Iris pigment epithelial cell (primary cell): ENCODE measurements at regions not wholly inside any gene's neighbourhood (a gene's known extent, or its start where the extent isn't known, plus 50 kb on each side); places are given as distances from the start of the nearest gene placed in this dataset.
"Not testable (repeated sequence)": the region's sequence is repeated elsewhere in the genome, so short reads cannot be mapped to it uniquely, and the experiment has no call there.

Source experiments
- DNase-seq: peaks from one replicate; pipeline ENCODE4 v3.0.0-alpha.2; 2011; ENCODE audit warnings: low read depth

- no peak for DNase-seq
These were observed 88.4 kb upstream of the MPP7 start for GRCh38 chr10:28391283-28391682.

GRCh38 chr10:28393956-28394568 lies 91.2 kb upstream of the MPP7 start:
- DNase-seq: peak; percentile 57

GRCh38 chr10:28396331-28396730 lies 93.5 kb upstream of the MPP7 start:
- no peak for DNase-seq

GRCh38 chr10:28397229-28397628 lies 94.4 kb upstream of the MPP7 start:
- no peak for DNase-seq

GRCh38 chr10:28400176-28400575 lies 97.3 kb upstream of the MPP7 start:
- DNase-seq: no peak

- no peak for DNase-seq
These were observed 97.8 kb upstream of the MPP7 start for GRCh38 chr10:28400681-28401080.

GRCh38 chr10:28402611-28403073 lies 99.8 kb upstream of the MPP7 start:
- not testable (repeated sequence) for DNase-seq

- DNase-seq: no peak
These were observed 100.2 kb upstream of the MPP7 start for GRCh38 chr10:28403090-28403489.

GRCh38 chr10:28408237-28408777 lies 105.4 kb upstream of the MPP7 start:
- no peak for DNase-seq

- no peak for DNase-seq
These were observed 107.7 kb upstream of the MPP7 start for GRCh38 chr10:28410420-28411135.

GRCh38 chr10:28411136-28411460 lies 108.2 kb upstream of the MPP7 start:
- no peak for DNase-seq

GRCh38 chr10:28411648-28412047 lies 108.8 kb upstream of the MPP7 start:
- no peak for DNase-seq

GRCh38 chr10:28418069-28418468 lies 114.8 kb upstream of the WAC start:
- no peak for DNase-seq

- no peak for DNase-seq
These were observed 107.5 kb upstream of the WAC start for GRCh38 chr10:28425422-28425821.

- no peak for DNase-seq
These were observed 106.3 kb upstream of the WAC start for GRCh38 chr10:28426392-28427159.

- DNase-seq: no peak
These were observed 105.5 kb upstream of the WAC start for GRCh38 chr10:28427376-28427775.

- DNase-seq: no peak
These were observed 103.9 kb upstream of the WAC start for GRCh38 chr10:28429045-28429444.

GRCh38 chr10:28429573-28430216 lies 103.2 kb upstream of the WAC start:
- peak; percentile 8 for DNase-seq

GRCh38 chr10:28431139-28431538 lies 101.8 kb upstream of the WAC start:
- DNase-seq: no peak

GRCh38 chr10:28432210-28432676 lies 100.7 kb upstream of the WAC start:
- peak; percentile 63 for DNase-seq

- peak; percentile 3 for DNase-seq
These were observed 98.9 kb upstream of the WAC start for GRCh38 chr10:28434063-28434462.

- DNase-seq: no peak
These were observed 90.5 kb upstream of the WAC start for GRCh38 chr10:28442403-28442802.
